A673 (cell line): ENCODE measurements at regions not wholly inside any gene's neighbourhood (a gene's known extent, or its start where the extent isn't known, plus 50 kb on each side); places are given as distances from the start of the nearest gene placed in this dataset.

Experiments
- BruUV-seq: library from RNA; stranded (reverse); fragments of 400-500 nt; replicated peaks from 2 replicates; lab custom pipeline; 2021; lab: Mats Ljungman, UMichigan
- CTCF ChIA-PET: fragments of 300-600 bp; sonication (Branson Sonifier 250); formaldehyde crosslinking; loops from one replicate; lab custom pipeline; 2022; ENCODE audit warnings: antibody characterized with exemption; lab: Charles Lee
- POLR2A ChIA-PET: fragments of 300-600 bp; sonication (Branson Sonifier 250); formaldehyde crosslinking; loops from one replicate; lab custom pipeline; 2022; ENCODE audit warnings: antibody characterized with exemption; ENCODE audit not compliant: low non-redundant PET; lab: Charles Lee
- DNase-seq: peaks from one replicate; pipeline ENCODE4 v3.0.0-alpha.2; 2015; ENCODE audit warnings: low spot score
- H3K27ac ChIP-seq: fragments of 200-600 bp; sonication (generic); 2 replicates; pipeline ENCODE4 v1.5.1; 2016; ENCODE audit warnings: mixed run types, low read depth, mild to moderate bottlenecking, mixed read lengths, antibody characterized with exemption, low read length; ENCODE audit not compliant: poor library complexity, severe bottlenecking
- H3K27me3 ChIP-seq: fragments of 200-600 bp; sonication (generic); replicated peaks from 2 replicates; pipeline ENCODE4 v1.6.1; 2017; ENCODE audit warnings: mixed run types, low read depth, mild to moderate bottlenecking, mixed read lengths, antibody characterized with exemption, low read length; ENCODE audit not compliant: insufficient read depth, poor library complexity
- H3K36me3 ChIP-seq: fragments of 200-600 bp; sonication (generic); 2 replicates; pipeline ENCODE4 v1.6.1; 2016; ENCODE audit warnings: mixed run types, mild to moderate bottlenecking, mixed read lengths, antibody characterized with exemption, low read length; ENCODE audit not compliant: insufficient read depth, poor library complexity, severe bottlenecking
- H3K4me1 ChIP-seq: fragments of 200-600 bp; sonication (generic); 2 replicates; pipeline ENCODE4 v1.6.1; 2017; ENCODE audit warnings: mixed run types, mild to moderate bottlenecking, mixed read lengths, antibody characterized with exemption, low read length; ENCODE audit not compliant: insufficient read depth, poor library complexity, severe bottlenecking
- H3K4me3 ChIP-seq: fragments of 200-600 bp; sonication (generic); 2 replicates; pipeline ENCODE4 v1.5.1; 2016; ENCODE audit warnings: low read depth, mixed run types, mild to moderate bottlenecking, mixed read lengths, low read length; ENCODE audit not compliant: poor library complexity, severe bottlenecking
- H3K9me3 ChIP-seq: fragments of 200-600 bp; sonication (generic); 2 replicates; pipeline ENCODE4 v1.6.1; 2016; ENCODE audit warnings: mixed run types, low read depth, mild to moderate bottlenecking, mixed read lengths, antibody characterized with exemption, low read length; ENCODE audit not compliant: poor library complexity, severe bottlenecking
- EZH2 ChIP-seq: fragments of 200-600 bp; sonication (generic); IDR thresholded peaks from 2 replicates; pipeline ENCODE4 v1.6.1; 2017; ENCODE audit warnings: borderline replicate concordance, low read depth, mild to moderate bottlenecking, mixed read lengths, antibody characterized with exemption, low read length; ENCODE audit not compliant: poor library complexity, severe bottlenecking
- intact Hi-C: fragments of 100-400 bp; cut with micrococcal nuclease; formaldehyde crosslinking; loops from one replicate; pipeline ENCODE4 v1.10.0; 2022; ENCODE audit not compliant: unreplicated experiment
- TF ChIP-seq, protein P1 (sequence below): fragments of 300-800, 200-600 bp; sonication (generic); conservative IDR thresholded peaks from 2 replicates; pipeline ENCODE4 v1.5.1; 2017; ENCODE audit warnings: low read depth, mild to moderate bottlenecking, antibody characterized with exemption, low read length, moderate library complexity, mixed read lengths

DNA sequence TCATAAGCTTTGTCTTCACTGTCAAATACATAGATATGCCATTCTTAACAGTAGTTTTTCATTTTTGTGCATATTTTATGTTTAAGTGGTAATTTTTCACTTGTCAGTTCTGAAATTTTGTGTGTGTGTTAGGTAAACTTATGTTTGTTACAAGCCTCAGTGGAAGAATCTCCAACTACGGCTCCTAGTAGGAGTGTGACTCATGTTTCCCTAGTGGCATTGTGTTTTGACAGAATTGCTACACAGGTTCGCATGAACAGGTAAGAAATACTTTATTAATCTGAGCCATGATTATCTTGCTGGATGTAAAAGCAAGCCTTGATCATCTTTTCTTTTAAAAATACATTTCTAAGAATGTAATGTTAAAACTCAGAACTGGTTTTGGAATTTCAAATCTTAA is 94.4 kb downstream of the BLTP1 start:
- H3K36me3 ChIP-seq: peaks cover 3% of the 10 kb centered on the region
- no TSS peak for BruUV-seq
- no peak overlapping the region for H3K27ac ChIP-seq
- H3K27me3 ChIP-seq: no peaks in the 10 kb centered on the region
- intact Hi-C loops: no loop called here
- H3K4me1 ChIP-seq: no peaks in the 10 kb centered on the region
- DNase-seq: no peak
- TF ChIP-seq, protein P1, sequence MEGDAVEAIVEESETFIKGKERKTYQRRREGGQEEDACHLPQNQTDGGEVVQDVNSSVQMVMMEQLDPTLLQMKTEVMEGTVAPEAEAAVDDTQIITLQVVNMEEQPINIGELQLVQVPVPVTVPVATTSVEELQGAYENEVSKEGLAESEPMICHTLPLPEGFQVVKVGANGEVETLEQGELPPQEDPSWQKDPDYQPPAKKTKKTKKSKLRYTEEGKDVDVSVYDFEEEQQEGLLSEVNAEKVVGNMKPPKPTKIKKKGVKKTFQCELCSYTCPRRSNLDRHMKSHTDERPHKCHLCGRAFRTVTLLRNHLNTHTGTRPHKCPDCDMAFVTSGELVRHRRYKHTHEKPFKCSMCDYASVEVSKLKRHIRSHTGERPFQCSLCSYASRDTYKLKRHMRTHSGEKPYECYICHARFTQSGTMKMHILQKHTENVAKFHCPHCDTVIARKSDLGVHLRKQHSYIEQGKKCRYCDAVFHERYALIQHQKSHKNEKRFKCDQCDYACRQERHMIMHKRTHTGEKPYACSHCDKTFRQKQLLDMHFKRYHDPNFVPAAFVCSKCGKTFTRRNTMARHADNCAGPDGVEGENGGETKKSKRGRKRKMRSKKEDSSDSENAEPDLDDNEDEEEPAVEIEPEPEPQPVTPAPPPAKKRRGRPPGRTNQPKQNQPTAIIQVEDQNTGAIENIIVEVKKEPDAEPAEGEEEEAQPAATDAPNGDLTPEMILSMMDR: no peak
- no peak for TF ChIP-seq EZH2
- ChIA-PET POLR2A (no interaction called here), CTCF (no interaction called here)
- H3K4me3 ChIP-seq: no peak overlapping the region
- H3K9me3 ChIP-seq: no peaks in the 10 kb centered on the region

DNA sequence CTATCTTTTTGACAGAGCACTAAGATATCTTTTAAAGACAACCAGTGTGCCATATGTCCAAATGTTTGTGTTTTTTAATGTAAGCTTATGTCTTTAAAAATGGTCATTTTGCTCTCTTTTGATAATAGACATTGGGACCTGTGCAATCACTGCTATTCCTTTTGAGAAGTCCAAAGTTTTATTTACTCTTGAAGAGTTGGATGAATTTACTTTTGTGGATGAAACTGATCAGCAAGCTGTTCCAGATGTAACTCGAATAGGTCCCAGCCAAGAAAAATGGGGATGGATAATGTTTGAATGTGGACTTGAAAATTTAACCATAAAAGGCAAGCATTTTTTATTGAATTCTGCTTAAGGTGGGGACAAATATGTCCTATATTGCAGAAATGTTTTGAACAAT is 97.2 kb downstream of the BLTP1 start:
- intact Hi-C loops: no loop called here
- DNase-seq: no peak
- Histone ChIP-seq H3K9me3 (no peaks in the 10 kb centered on the region), H3K4me3 (no peak overlapping the region), H3K4me1 (no peaks in the 10 kb centered on the region), H3K27me3 (no peaks in the 10 kb centered on the region), H3K36me3 (peaks cover 3% of the 10 kb centered on the region), H3K27ac (no peak overlapping the region)
- ChIA-PET POLR2A (no interaction called here), CTCF (no interaction called here)
- TF ChIP-seq, protein P1: no peak
- no peak for TF ChIP-seq EZH2
- no TSS peak for BruUV-seq

DNA sequence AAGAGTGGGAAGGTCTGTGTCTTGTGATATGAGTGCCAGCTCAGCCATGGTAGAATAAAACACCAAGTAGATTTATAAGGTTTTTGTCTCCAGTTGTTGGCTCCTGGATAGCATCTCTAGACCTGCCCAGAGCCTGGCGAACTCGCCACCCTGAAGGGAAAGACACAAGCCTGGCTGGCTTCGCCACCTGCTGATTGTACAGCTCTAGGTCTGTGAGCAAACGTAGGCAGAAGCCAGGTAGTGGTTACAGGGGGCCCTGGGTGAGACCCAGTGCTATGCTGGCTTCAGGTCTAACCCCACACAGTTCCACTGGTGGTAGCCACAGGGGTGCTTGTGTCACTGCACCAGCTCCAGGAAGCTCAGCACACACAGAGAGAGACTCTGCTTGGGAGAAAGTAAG is 100.5 kb downstream of the BLTP1 start:
- TF ChIP-seq, protein P1: no peak
- no peak for TF ChIP-seq EZH2
- H3K27ac ChIP-seq: no peak overlapping the region
- DNase-seq: no peak
- intact Hi-C loops: no loop called here
- H3K4me1 ChIP-seq: no peaks in the 10 kb centered on the region
- no TSS peak for BruUV-seq
- ChIA-PET POLR2A (no interaction called here), CTCF (no interaction called here)
- H3K36me3 ChIP-seq: peaks cover 6% of the 10 kb centered on the region
- no peaks in the 10 kb centered on the region for H3K27me3 ChIP-seq
- no peaks in the 10 kb centered on the region for H3K9me3 ChIP-seq
- H3K4me3 ChIP-seq: no peak overlapping the region

DNA sequence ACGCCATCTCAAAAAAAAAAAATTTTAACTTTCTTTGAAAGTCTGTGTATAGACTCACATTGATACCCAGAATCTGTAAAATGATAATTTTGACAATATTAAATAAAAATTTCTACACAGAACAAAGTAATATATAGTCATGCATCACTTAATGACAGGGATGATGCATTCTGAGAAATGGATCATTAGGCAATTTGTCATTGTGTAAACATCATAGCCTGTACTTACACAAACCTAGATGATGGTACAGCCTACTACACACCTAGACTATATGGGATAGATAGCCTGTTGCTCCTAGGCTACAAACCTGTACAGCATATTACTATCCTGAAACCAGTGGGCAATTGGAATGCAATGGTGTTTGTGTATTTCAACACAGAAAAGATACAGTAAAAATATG is 107.7 kb downstream of the BLTP1 start:
- ChIA-PET CTCF (no interaction called here), POLR2A (no interaction called here)
- intact Hi-C loops: no loop called here
- Histone ChIP-seq H3K4me1 (no peaks in the 10 kb centered on the region), H3K27me3 (no peaks in the 10 kb centered on the region), H3K27ac (no peak overlapping the region), H3K36me3 (peaks cover 5% of the 10 kb centered on the region), H3K4me3 (no peak overlapping the region), H3K9me3 (no peaks in the 10 kb centered on the region)
- TF ChIP-seq, protein P1: no peak
- no peak for TF ChIP-seq EZH2
- no TSS peak for BruUV-seq
- DNase-seq: no peak
